OCI-LY7 (cell line): ENCODE measurements at regions not wholly inside any gene's neighbourhood (a gene's known extent, or its start where the extent isn't known, plus 50 kb on each side); places are given as distances from the start of the nearest gene placed in this dataset.

Experiments
- EZH2phosphoT487 ChIP-seq: fragments of 200-600 bp; sonication (generic); IDR thresholded peaks from 2 replicates; pipeline ENCODE4 v1.6.1; 2018; ENCODE audit warnings: low read depth, borderline replicate concordance, mild to moderate bottlenecking, mixed run types, antibody characterized with exemption, low read length, moderate library complexity, mixed read lengths
- TF ChIP-seq, protein P1 (sequence below): fragments of 200-600 bp; sonication (generic); conservative IDR thresholded peaks from 2 replicates; pipeline ENCODE4 v1.5.1; 2014; ENCODE audit warnings: mild to moderate bottlenecking, antibody characterized with exemption, low read length, moderate library complexity, mixed read lengths

DNA sequence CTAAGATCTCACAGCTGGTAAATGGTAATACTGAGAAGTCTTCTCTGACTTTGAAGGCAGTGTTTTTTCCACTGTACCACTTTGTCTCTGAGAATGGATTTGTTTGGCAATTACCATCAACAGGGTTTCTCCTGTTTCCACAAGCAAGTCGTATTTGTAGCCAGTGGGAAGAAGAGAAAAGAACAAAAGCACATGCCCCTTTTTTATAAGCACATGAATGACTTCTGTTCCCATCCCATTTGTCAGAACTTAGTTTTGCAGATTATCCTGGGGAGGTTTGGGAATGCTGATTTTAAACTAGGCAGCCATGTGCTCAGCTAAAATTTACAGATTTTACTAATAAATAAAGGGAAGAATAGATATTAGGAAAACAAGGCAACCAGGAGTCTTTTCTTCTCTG lies 92.9 kb upstream of the ZSWIM2 start:
- TF ChIP-seq, protein P1, sequence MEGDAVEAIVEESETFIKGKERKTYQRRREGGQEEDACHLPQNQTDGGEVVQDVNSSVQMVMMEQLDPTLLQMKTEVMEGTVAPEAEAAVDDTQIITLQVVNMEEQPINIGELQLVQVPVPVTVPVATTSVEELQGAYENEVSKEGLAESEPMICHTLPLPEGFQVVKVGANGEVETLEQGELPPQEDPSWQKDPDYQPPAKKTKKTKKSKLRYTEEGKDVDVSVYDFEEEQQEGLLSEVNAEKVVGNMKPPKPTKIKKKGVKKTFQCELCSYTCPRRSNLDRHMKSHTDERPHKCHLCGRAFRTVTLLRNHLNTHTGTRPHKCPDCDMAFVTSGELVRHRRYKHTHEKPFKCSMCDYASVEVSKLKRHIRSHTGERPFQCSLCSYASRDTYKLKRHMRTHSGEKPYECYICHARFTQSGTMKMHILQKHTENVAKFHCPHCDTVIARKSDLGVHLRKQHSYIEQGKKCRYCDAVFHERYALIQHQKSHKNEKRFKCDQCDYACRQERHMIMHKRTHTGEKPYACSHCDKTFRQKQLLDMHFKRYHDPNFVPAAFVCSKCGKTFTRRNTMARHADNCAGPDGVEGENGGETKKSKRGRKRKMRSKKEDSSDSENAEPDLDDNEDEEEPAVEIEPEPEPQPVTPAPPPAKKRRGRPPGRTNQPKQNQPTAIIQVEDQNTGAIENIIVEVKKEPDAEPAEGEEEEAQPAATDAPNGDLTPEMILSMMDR: no peak
- no peak for TF ChIP-seq EZH2phosphoT487
